OCI-LY7 (cell line): ENCODE measurements at regions not wholly inside any gene's neighbourhood (a gene's known extent, or its start where the extent isn't known, plus 50 kb on each side); places are given as distances from the start of the nearest gene placed in this dataset.
"Not testable (repeated sequence)": the region's sequence is repeated elsewhere in the genome, so short reads cannot be mapped to it uniquely, and the experiment has no call there.

Experiments
- BruUV-seq: library from RNA; stranded (reverse); fragments of 400-500 nt; replicated peaks from 2 replicates; lab custom pipeline; 2021; lab: Mats Ljungman, UMichigan
- CTCF ChIA-PET: fragments of 300-600 bp; sonication (Branson Sonifier 250); formaldehyde crosslinking; loops from one replicate; lab custom pipeline; 2022; ENCODE audit warnings: antibody characterized with exemption; ENCODE audit not compliant: unreplicated experiment; lab: Charles Lee
- POLR2A ChIA-PET: fragments of 300-600 bp; sonication (Branson Sonifier 250); formaldehyde crosslinking; loops from one replicate; lab custom pipeline; 2022; ENCODE audit warnings: antibody characterized with exemption; lab: Charles Lee
- DNase-seq: peaks from one replicate; pipeline ENCODE4 v3.0.0-alpha.2; 2015; ENCODE audit warnings: low spot score
- H2AFZ ChIP-seq: fragments of 200-600 bp; sonication (generic), shearing (Covaris generic); 2 replicates; pipeline ENCODE4 v1.6.1; 2014; ENCODE audit warnings: mild to moderate bottlenecking, antibody characterized with exemption, low read length, moderate library complexity
- H3K27ac ChIP-seq: fragments of 200-600 bp; sonication (generic); 2 replicates; pipeline ENCODE4 v1.5.1; 2014; ENCODE audit warnings: mixed run types, low read depth, mild to moderate bottlenecking, moderate library complexity, low read length, inconsistent platforms; ENCODE audit not compliant: poor library complexity, severe bottlenecking
- H3K36me3 ChIP-seq: fragments of 200-600 bp; sonication (generic); 2 replicates; pipeline ENCODE4 v1.6.1; 2014; ENCODE audit warnings: mild to moderate bottlenecking, antibody characterized with exemption, low read length, moderate library complexity, mixed read lengths; ENCODE audit not compliant: insufficient read depth
- H3K4me1 ChIP-seq: fragments of 200-600 bp; sonication (generic); 2 replicates; pipeline ENCODE4 v1.5.1; 2014; ENCODE audit warnings: mild to moderate bottlenecking, low read length; ENCODE audit not compliant: insufficient read depth, poor library complexity, severe bottlenecking
- H3K4me2 ChIP-seq: fragments of 200-600 bp; sonication (generic); 2 replicates; pipeline ENCODE4 v1.6.1; 2014; ENCODE audit warnings: mild to moderate bottlenecking, low read length
- H3K4me3 ChIP-seq: fragments of 200-600 bp; sonication (generic); 2 replicates; pipeline ENCODE4 v1.5.1; 2014; ENCODE audit warnings: mild to moderate bottlenecking, low read depth, low read length; ENCODE audit not compliant: poor library complexity, severe bottlenecking
- H3K79me2 ChIP-seq: fragments of 200-600 bp; sonication (generic); 2 replicates; pipeline ENCODE4 v1.6.1; 2016; ENCODE audit warnings: low read depth, mild to moderate bottlenecking, low read length, moderate library complexity, mixed read lengths; ENCODE audit not compliant: insufficient read depth
- H3K9me2 ChIP-seq: fragments of 200-600 bp; sonication (generic); 2 replicates; pipeline ENCODE4 v1.6.1; 2016; ENCODE audit warnings: mild to moderate bottlenecking, low read length, mixed read lengths; ENCODE audit not compliant: insufficient read depth
- H3K9me3 ChIP-seq: fragments of 200-600 bp; sonication (generic); 2 replicates; pipeline ENCODE4 v1.6.1; 2014; ENCODE audit warnings: mild to moderate bottlenecking, mixed run types, low read length, mixed read lengths
- H4K20me1 ChIP-seq: fragments of 200-600 bp; sonication (generic); 2 replicates; pipeline ENCODE4 v1.6.1; 2014; ENCODE audit warnings: mild to moderate bottlenecking, antibody characterized with exemption, low read length, moderate library complexity, mixed read lengths; ENCODE audit not compliant: insufficient read depth
- CTCF ChIP-seq: fragments of 200-600 bp; sonication (generic); conservative IDR thresholded peaks from 2 replicates; pipeline ENCODE4 v1.5.1; 2014; ENCODE audit warnings: mild to moderate bottlenecking, antibody characterized with exemption, low read length, moderate library complexity, mixed read lengths
- EZH2phosphoT487 ChIP-seq: fragments of 200-600 bp; sonication (generic); IDR thresholded peaks from 2 replicates; pipeline ENCODE4 v1.6.1; 2018; ENCODE audit warnings: low read depth, borderline replicate concordance, mild to moderate bottlenecking, mixed run types, antibody characterized with exemption, low read length, moderate library complexity, mixed read lengths
- intact Hi-C: fragments of 100-400 bp; cut with micrococcal nuclease; formaldehyde crosslinking; loops from one replicate; pipeline ENCODE4 v1.10.0; 2022; ENCODE audit not compliant: unreplicated experiment

DNA sequence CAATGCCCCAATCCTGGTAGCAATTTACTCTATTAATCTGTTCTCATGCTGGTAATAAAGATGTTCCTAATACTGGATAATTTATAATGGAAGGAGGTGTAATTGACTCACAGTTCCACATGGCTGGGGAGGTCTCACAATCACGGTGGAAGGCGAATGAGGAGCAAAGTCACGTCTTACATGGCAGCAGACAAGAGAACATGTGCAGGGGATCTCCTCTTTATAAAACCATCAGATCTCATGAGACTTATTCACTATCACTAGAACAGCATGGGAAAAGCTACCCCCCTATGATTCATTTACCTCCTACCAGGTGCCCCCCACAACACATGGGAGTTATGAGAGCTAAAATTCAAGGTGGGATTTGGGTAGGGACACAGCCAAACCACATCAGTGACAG, 872.2 kb downstream of the ANKRD7 start:
- ChIA-PET CTCF (no interaction called here), POLR2A (no interaction called here)
- no peaks in the 10 kb centered on the region for H3K79me2 ChIP-seq
- no TSS peak for BruUV-seq
- no peaks in the 10 kb centered on the region for H3K9me2 ChIP-seq
- no peak overlapping the region for H3K27ac ChIP-seq
- H2AFZ ChIP-seq = no peak overlapping the region
- H4K20me1 ChIP-seq = no peaks in the 10 kb centered on the region
- H3K4me3 ChIP-seq = no peak overlapping the region
- H3K9me3 ChIP-seq = no peaks in the 10 kb centered on the region
- DNase-seq = no peak
- H3K4me1 ChIP-seq = no peaks in the 10 kb centered on the region
- intact Hi-C loops = no loop called here
- no peak for TF ChIP-seq CTCF
- no peak for TF ChIP-seq EZH2phosphoT487
- H3K36me3 ChIP-seq = no peaks in the 10 kb centered on the region
- H3K4me2 ChIP-seq = no peak overlapping the region

DNA sequence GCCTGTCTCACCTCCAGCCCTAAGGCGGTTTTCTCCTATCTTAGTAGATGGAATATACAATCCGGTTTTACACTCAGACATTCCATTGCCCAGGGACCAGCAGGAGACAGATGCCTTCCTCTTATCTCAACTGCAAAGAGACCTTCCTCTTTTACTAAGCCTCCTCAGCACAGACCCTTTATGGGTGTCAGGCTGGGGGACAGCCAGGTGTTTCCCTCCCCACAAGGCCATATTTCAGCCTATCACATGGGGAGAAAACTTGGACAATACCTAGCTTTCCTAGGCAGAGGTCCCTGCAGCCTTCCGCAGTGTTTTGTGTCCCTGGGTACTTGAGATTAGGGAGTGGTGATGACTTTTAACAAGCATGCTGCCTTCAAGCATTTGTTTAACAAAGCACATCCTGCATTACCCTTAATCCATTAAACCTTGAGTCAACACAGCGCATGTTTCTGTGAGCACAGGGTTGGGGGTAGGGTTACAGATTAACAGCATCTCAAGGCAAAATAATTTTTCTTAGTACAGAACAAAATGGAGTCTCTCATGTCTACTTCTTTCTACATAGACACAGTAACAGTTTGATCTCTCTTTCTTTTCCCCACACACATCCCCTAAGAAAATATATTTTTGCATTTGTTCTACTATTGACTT, 876.2 kb downstream of the ANKRD7 start:
- H3K36me3 ChIP-seq, H2AFZ ChIP-seq, H3K27ac ChIP-seq, H3K79me2 ChIP-seq, H3K9me3 ChIP-seq, H3K4me1 ChIP-seq, CTCF ChIA-PET, POLR2A ChIA-PET, intact Hi-C loops, H3K9me2 ChIP-seq, H3K4me2 ChIP-seq, H4K20me1 ChIP-seq, DNase-seq, BruUV-seq, H3K4me3 ChIP-seq: not testable (repeated sequence)

- ChIA-PET CTCF (no interaction called here), POLR2A (interaction anchor here (1.1 kb wide), 1 partner anchor 583 kb away, joined by 3 read pairs; no protein-coding TSS in a partner anchor)
- no TSS peak for BruUV-seq
- H3K4me2 ChIP-seq = no peak overlapping the region
- H4K20me1 ChIP-seq = no peaks in the 10 kb centered on the region
- no peaks in the 10 kb centered on the region for H3K79me2 ChIP-seq
- no peaks in the 10 kb centered on the region for H3K36me3 ChIP-seq
- no peak overlapping the region for H2AFZ ChIP-seq
- no peaks in the 10 kb centered on the region for H3K9me3 ChIP-seq
- no peak for TF ChIP-seq CTCF
- no peak for TF ChIP-seq EZH2phosphoT487
- H3K9me2 ChIP-seq = no peaks in the 10 kb centered on the region
- no peak for DNase-seq
- H3K4me1 ChIP-seq = no peaks in the 10 kb centered on the region
- no peak overlapping the region for H3K4me3 ChIP-seq
- intact Hi-C loops = no loop called here
- no peak overlapping the region for H3K27ac ChIP-seq
Observed at GRCh38 chr7:119102291-119102690, 877.8 kb downstream of the ANKRD7 start.
